Ectodermal cell (in vitro differentiated cells): ENCODE measurements at regions not wholly inside any gene's neighbourhood (a gene's known extent, or its start where the extent isn't known, plus 50 kb on each side); places are given as distances from the start of the nearest gene placed in this dataset.
"Not testable (repeated sequence)": the region's sequence is repeated elsewhere in the genome, so short reads cannot be mapped to it uniquely, and the experiment has no call there.

Experiments
- H3K27ac ChIP-seq: 2 replicates; pipeline ENCODE4 v1.7.0; 2013; ENCODE audit warnings: mild to moderate bottlenecking, low read depth, low read length; ENCODE audit not compliant: insufficient read depth, poor library complexity, severe bottlenecking
- H3K27me3 ChIP-seq: 2 replicates; pipeline ENCODE4 v1.7.0; 2013; ENCODE audit warnings: mild to moderate bottlenecking, low read length; ENCODE audit not compliant: insufficient read depth, control insufficient read depth, poor library complexity, severe bottlenecking
- H3K36me3 ChIP-seq: one replicate; pipeline ENCODE4 v1.7.0; 2013; ENCODE audit warnings: low read length; ENCODE audit not compliant: control insufficient read depth, insufficient read depth
- H3K4me1 ChIP-seq: one replicate; pipeline ENCODE4 v1.7.0; 2013; ENCODE audit warnings: low read length; ENCODE audit not compliant: control insufficient read depth, insufficient read depth
- H3K4me3 ChIP-seq: 2 replicates; pipeline ENCODE4 v1.7.0; 2013; ENCODE audit warnings: low read depth, low read length, control low read depth; ENCODE audit not compliant: insufficient read depth
- H3K9me3 ChIP-seq: 2 replicates; pipeline ENCODE4 v1.7.0; 2013; ENCODE audit warnings: mild to moderate bottlenecking, low read length, moderate library complexity; ENCODE audit not compliant: control insufficient read depth
- WGBS, 2 experiments: methylation state at CpG; one replicate each; pipeline ENCODE4 v1.1.7; 2013; ENCODE audit warnings: missing lambda C conversion rate in 2 of 2; 5-methylcytosine and 5-hydroxymethylcytosine counted together

- Histone ChIP-seq H3K36me3 (no peaks in the 10 kb centered on the region), H3K9me3 (no peaks in the 10 kb centered on the region), H3K27me3 (no peaks in the 10 kb centered on the region), H3K27ac (no peak overlapping the region), H3K4me1 (no peaks in the 10 kb centered on the region), H3K4me3 (no peak overlapping the region)
- 90 to 95% methylated on average over 5 of the region's 5 CpGs for WGBS, 2 experiments
Measured at GRCh38 chr5:6243706-6244338, 134.5 kb downstream of the MED10 start.

GRCh38 chr5:6241056-6241455, 137.3 kb downstream of the MED10 start:
- H3K27ac ChIP-seq, H3K9me3 ChIP-seq, H3K36me3 ChIP-seq, H3K27me3 ChIP-seq, H3K4me1 ChIP-seq, H3K4me3 ChIP-seq: not testable (repeated sequence)

- Histone ChIP-seq H3K4me1 (no peaks in the 10 kb centered on the region), H3K27me3 (no peaks in the 10 kb centered on the region), H3K9me3 (no peaks in the 10 kb centered on the region), H3K4me3 (no peak overlapping the region), H3K36me3 (no peaks in the 10 kb centered on the region), H3K27ac (no peak overlapping the region)
- 85 to 88% methylated on average over 7 to 8 of the region's 8 CpGs for WGBS, 2 experiments
Measured at GRCh38 chr5:6236858-6237481, 141.4 kb downstream of the MED10 start.

- H3K4me3 ChIP-seq = no peak overlapping the region
- WGBS, 2 experiments = 82 to 93% methylated on average over 2 of the region's 2 CpGs
- H3K27me3 ChIP-seq = no peaks in the 10 kb centered on the region
- H3K9me3 ChIP-seq = no peaks in the 10 kb centered on the region
- no peaks in the 10 kb centered on the region for H3K4me1 ChIP-seq
- H3K27ac ChIP-seq = no peak overlapping the region
- no peaks in the 10 kb centered on the region for H3K36me3 ChIP-seq
Measured at GRCh38 chr5:6236170-6236793, 142.1 kb downstream of the MED10 start.

- no peaks in the 10 kb centered on the region for H3K4me1 ChIP-seq
- H3K27ac ChIP-seq = no peak overlapping the region
- no peaks in the 10 kb centered on the region for H3K36me3 ChIP-seq
- no peaks in the 10 kb centered on the region for H3K9me3 ChIP-seq
- WGBS, 2 experiments = 93% methylated on average over 3 of the region's 3 CpGs
- no peaks in the 10 kb centered on the region for H3K27me3 ChIP-seq
- no peak overlapping the region for H3K4me3 ChIP-seq
Measured at GRCh38 chr5:6235726-6236125, 142.6 kb downstream of the MED10 start.

- H3K9me3 ChIP-seq = no peaks in the 10 kb centered on the region
- H3K27me3 ChIP-seq = no peaks in the 10 kb centered on the region
- WGBS, 2 experiments = 91 to 92% methylated on average over 22 to 23 of the region's 23 CpGs
- no peaks in the 10 kb centered on the region for H3K36me3 ChIP-seq
- no peak overlapping the region for H3K4me3 ChIP-seq
- no peaks in the 10 kb centered on the region for H3K4me1 ChIP-seq
- no peak overlapping the region for H3K27ac ChIP-seq
Measured at GRCh38 chr5:6228257-6229250, 149.8 kb downstream of the MED10 start.

- H3K4me1 ChIP-seq = peaks cover 8% of the 10 kb centered on the region
- H3K4me3 ChIP-seq = no peak overlapping the region
- H3K36me3 ChIP-seq = no peaks in the 10 kb centered on the region
- no peaks in the 10 kb centered on the region for H3K27me3 ChIP-seq
- H3K9me3 ChIP-seq = no peaks in the 10 kb centered on the region
- H3K27ac ChIP-seq = no peak overlapping the region
- WGBS, 2 experiments = 90 to 93% methylated on average over 7 of the region's 7 CpGs
Measured at GRCh38 chr5:6225121-6225607, 153.2 kb downstream of the MED10 start.

- no peaks in the 10 kb centered on the region for H3K9me3 ChIP-seq
- WGBS, 2 experiments = 86 to 92% methylated on average over 5 of the region's 5 CpGs
- H3K36me3 ChIP-seq = no peaks in the 10 kb centered on the region
- no peak overlapping the region for H3K4me3 ChIP-seq
- no peak overlapping the region for H3K27ac ChIP-seq
- H3K4me1 ChIP-seq = peaks cover 10% of the 10 kb centered on the region
- no peaks in the 10 kb centered on the region for H3K27me3 ChIP-seq
Measured at GRCh38 chr5:6224406-6224805, 153.9 kb downstream of the MED10 start.

GRCh38 chr5:6222899-6223298, 155.4 kb downstream of the MED10 start:
- Histone ChIP-seq H3K27ac (no peak overlapping the region), H3K36me3 (no peaks in the 10 kb centered on the region), H3K9me3 (no peaks in the 10 kb centered on the region), H3K4me3 (no peak overlapping the region), H3K27me3 (no peaks in the 10 kb centered on the region), H3K4me1 (peaks cover 10% of the 10 kb centered on the region)
- 91 to 93% methylated on average over 2 of the region's 2 CpGs for WGBS, 2 experiments

GRCh38 chr5:6222121-6222520, 156.2 kb downstream of the MED10 start:
- no peak overlapping the region for H3K4me3 ChIP-seq
- H3K4me1 ChIP-seq = peaks cover 10% of the 10 kb centered on the region
- 80 to 81% methylated on average over 7 of the region's 7 CpGs for WGBS, 2 experiments
- H3K27ac ChIP-seq = no peak overlapping the region
- H3K9me3 ChIP-seq = no peaks in the 10 kb centered on the region
- no peaks in the 10 kb centered on the region for H3K36me3 ChIP-seq
- no peaks in the 10 kb centered on the region for H3K27me3 ChIP-seq
